SU-DHL-6 (cell line): ENCODE measurements at regions not wholly inside any gene's neighbourhood (a gene's known extent, or its start where the extent isn't known, plus 50 kb on each side); places are given as distances from the start of the nearest gene placed in this dataset.

Experiments
- EZH2phosphoT487 ChIP-seq: fragments of 200-600 bp; sonication (generic), shearing (Covaris generic); conservative IDR thresholded peaks from 2 replicates; pipeline ENCODE4 v1.6.1; 2018; ENCODE audit warnings: mild to moderate bottlenecking, antibody characterized with exemption, low read length, moderate library complexity, mixed read lengths
- TF ChIP-seq, protein P1 (sequence below): fragments of 200-600 bp; sonication (generic); IDR thresholded peaks from one replicate; pipeline ENCODE4 v1.5.1; 2017; ENCODE audit warnings: antibody characterized with exemption, mild to moderate bottlenecking, low read length, moderate library complexity; ENCODE audit not compliant: insufficient read depth, poor library complexity, severe bottlenecking

DNA sequence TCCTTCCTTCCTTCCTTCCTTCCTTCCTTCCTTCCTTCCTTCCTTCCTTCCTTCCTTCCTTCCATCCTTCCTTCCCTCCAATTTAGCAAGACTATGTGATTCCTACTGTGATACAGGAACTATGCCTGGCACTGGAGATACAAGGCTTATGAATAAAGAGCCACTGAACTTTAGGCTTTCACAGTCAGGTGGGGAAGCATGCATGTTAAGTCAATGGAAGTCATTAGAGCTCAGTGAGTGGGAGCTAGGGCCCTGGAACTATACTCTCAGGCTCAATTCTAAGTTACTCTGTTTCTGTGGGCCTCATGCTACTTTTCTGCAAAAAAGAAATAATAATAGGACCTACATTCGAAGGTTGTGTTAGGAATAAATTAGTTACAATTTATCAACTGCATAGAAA lies 527.6 kb upstream of the ZEB2 start:
- TF ChIP-seq, protein P1, sequence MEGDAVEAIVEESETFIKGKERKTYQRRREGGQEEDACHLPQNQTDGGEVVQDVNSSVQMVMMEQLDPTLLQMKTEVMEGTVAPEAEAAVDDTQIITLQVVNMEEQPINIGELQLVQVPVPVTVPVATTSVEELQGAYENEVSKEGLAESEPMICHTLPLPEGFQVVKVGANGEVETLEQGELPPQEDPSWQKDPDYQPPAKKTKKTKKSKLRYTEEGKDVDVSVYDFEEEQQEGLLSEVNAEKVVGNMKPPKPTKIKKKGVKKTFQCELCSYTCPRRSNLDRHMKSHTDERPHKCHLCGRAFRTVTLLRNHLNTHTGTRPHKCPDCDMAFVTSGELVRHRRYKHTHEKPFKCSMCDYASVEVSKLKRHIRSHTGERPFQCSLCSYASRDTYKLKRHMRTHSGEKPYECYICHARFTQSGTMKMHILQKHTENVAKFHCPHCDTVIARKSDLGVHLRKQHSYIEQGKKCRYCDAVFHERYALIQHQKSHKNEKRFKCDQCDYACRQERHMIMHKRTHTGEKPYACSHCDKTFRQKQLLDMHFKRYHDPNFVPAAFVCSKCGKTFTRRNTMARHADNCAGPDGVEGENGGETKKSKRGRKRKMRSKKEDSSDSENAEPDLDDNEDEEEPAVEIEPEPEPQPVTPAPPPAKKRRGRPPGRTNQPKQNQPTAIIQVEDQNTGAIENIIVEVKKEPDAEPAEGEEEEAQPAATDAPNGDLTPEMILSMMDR: no peak
- no peak for TF ChIP-seq EZH2phosphoT487
